ENCODE measurements at regions not wholly inside any gene's neighbourhood (a gene's known extent, or its start where the extent isn't known, plus 50 kb on each side); places are given as distances from the start of the nearest gene placed in this dataset.

- TF ChIP-seq TAF1 (IDR thresholded peaks at IDR 0.05; ENCODE audit: borderline replicate concordance, insufficient read depth, low read length): no peak
- no peak for TF ChIP-seq POLR2AphosphoS5 (IDR thresholded peaks at IDR 0.05; ENCODE audit: low read depth, low read length)
- no peak for TF ChIP-seq REST (IDR thresholded peaks at IDR 0.05; ENCODE audit: insufficient read depth in 1 of 2, low read depth in 2 of 2, low read length in 2 of 2)
- no peak for TF ChIP-seq FOXP2 (optimal IDR thresholded peaks at IDR 0.05; ENCODE audit: borderline replicate concordance, extremely low read depth, extremely low read length, insufficient read depth)
Measured at GRCh38 chr16:52928955-52929354, 123.7 kb downstream of the CHD9NB start.
